ENCODE measurements at regions not wholly inside any gene's neighbourhood (a gene's known extent, or its start where the extent isn't known, plus 50 kb on each side); places are given as distances from the start of the nearest gene placed in this dataset.

- DNase-seq = no peak
Observed at GRCh38 chr1:30417001-30417700, 306.2 kb downstream of the MATN1 start.

- no peak for DNase-seq
Observed at GRCh38 chr1:30416221-30416820, 307.1 kb downstream of the MATN1 start.

GRCh38 chr1:30415171-30415940 lies 308.0 kb downstream of the MATN1 start:
- no peak for DNase-seq

GRCh38 chr1:30414851-30415165 lies 308.6 kb downstream of the MATN1 start:
- no peak for DNase-seq

GRCh38 chr1:30414086-30414850 lies 309.1 kb downstream of the MATN1 start:
- DNase-seq = no peak

- no peak for DNase-seq
Observed at GRCh38 chr1:30413606-30414005, 309.8 kb downstream of the MATN1 start.

GRCh38 chr1:30413111-30413440 lies 310.3 kb downstream of the MATN1 start:
- DNase-seq = no peak

- no peak for DNase-seq
Observed at GRCh38 chr1:30412241-30413110, 310.9 kb downstream of the MATN1 start.

GRCh38 chr1:30411206-30411605 lies 312.2 kb downstream of the MATN1 start:
- DNase-seq = no peak

- DNase-seq = no peak
Observed at GRCh38 chr1:30410153-30410851, 313.1 kb downstream of the MATN1 start.

- DNase-seq = no peak
Observed at GRCh38 chr1:30409476-30410152, 313.8 kb downstream of the MATN1 start.

- no peak for DNase-seq
Observed at GRCh38 chr1:30407865-30408580, 315.4 kb downstream of the MATN1 start.

- DNase-seq = no peak
Observed at GRCh38 chr1:30406996-30407864, 316.2 kb downstream of the MATN1 start.

GRCh38 chr1:30405631-30406212 lies 317.7 kb downstream of the MATN1 start:
- no peak for DNase-seq

GRCh38 chr1:30405081-30405480 lies 318.3 kb downstream of the MATN1 start:
- DNase-seq = no peak

GRCh38 chr1:30404341-30404740 lies 319.0 kb downstream of the MATN1 start:
- no peak for DNase-seq

- DNase-seq = no peak
Observed at GRCh38 chr1:30403726-30404125, 319.7 kb downstream of the MATN1 start.

- no peak for DNase-seq
Observed at GRCh38 chr1:30403061-30403645, 320.2 kb downstream of the MATN1 start.

- no peak for DNase-seq
Observed at GRCh38 chr1:30402031-30402430, 321.4 kb downstream of the MATN1 start.

Data from central memory CD4-positive, alpha-beta T cell (primary cell).